Prostate gland (tissue), 2 donors: ENCODE measurements at regions not wholly inside any gene's neighbourhood (a gene's known extent, or its start where the extent isn't known, plus 50 kb on each side); places are given as distances from the start of the nearest gene placed in this dataset.
"Not testable (repeated sequence)": the region's sequence is repeated elsewhere in the genome, so short reads cannot be mapped to it uniquely, and the experiment has no call there.

Experiments used
- DNase-seq: peaks from one replicate; pipeline ENCODE4 v3.0.0-alpha.2; 2019; ENCODE audit warnings: low spot score
- H3K27ac ChIP-seq, 2 donors: fragments of 200-600 bp; sonication (generic); 2 replicates each; pipeline ENCODE4 v1.5.1; 2017 to 2019
- H3K27me3 ChIP-seq: fragments of 200-600 bp; sonication (generic); replicated peaks from 2 replicates; pipeline ENCODE4 v1.5.1; 2019; ENCODE audit not compliant: insufficient read depth
- H3K36me3 ChIP-seq, 2 donors: fragments of 200-600 bp; sonication (generic); 1 replicate in 1 of 2; 2 replicates in 1 of 2; pipeline versions ENCODE4 v1.5.1 to v1.8.1; 2017 to 2019
- H3K4me1 ChIP-seq: fragments of 200-600 bp; sonication (generic); replicated peaks from 2 replicates; pipeline ENCODE4 v1.5.1; 2019
- H3K4me3 ChIP-seq, 2 donors: fragments of 200-600 bp; sonication (generic); 2 replicates each; pipeline ENCODE4 v1.5.1; 2017 to 2019
- H3K9me3 ChIP-seq: fragments of 200-600 bp; sonication (generic); 2 replicates; pipeline ENCODE4 v1.5.1; 2017
- POLR2A ChIP-seq: fragments of 450-650 bp; IDR thresholded peaks from one replicate; pipeline ENCODE4 v1.6.1; 2016; ENCODE audit warnings: antibody characterized with exemption, mild to moderate bottlenecking
- POLR2AphosphoS5 ChIP-seq: sonication (generic); formaldehyde crosslinking; IDR thresholded peaks from one replicate; pipeline ENCODE4 v1.6.1; 2017; ENCODE audit warnings: antibody characterized with exemption
- WGBS: methylation state at CpG from one replicate; pipeline ENCODE4 v1.1.5; 2018; 5-methylcytosine and 5-hydroxymethylcytosine counted together
- intact Hi-C: fragments of 100-400 bp; cut with DNase I; formaldehyde crosslinking; loops from one replicate; pipeline ENCODE4 v1.14.2; 2022
- TF ChIP-seq, protein P1 (sequence below), 4 experiments: fragments of 200-600 bp in 2 of 4; fragments of 450-650 bp in 2 of 4; sonication (generic) in 2 of 4; IDR thresholded peaks; 1 replicate in 3 of 4; 2 replicates in 1 of 4; pipeline ENCODE4 v1.5.1; 2016 to 2019; ENCODE audit warnings: antibody characterized with exemption in 4 of 4, mild to moderate bottlenecking in 2 of 4, moderate library complexity in 2 of 4

DNA sequence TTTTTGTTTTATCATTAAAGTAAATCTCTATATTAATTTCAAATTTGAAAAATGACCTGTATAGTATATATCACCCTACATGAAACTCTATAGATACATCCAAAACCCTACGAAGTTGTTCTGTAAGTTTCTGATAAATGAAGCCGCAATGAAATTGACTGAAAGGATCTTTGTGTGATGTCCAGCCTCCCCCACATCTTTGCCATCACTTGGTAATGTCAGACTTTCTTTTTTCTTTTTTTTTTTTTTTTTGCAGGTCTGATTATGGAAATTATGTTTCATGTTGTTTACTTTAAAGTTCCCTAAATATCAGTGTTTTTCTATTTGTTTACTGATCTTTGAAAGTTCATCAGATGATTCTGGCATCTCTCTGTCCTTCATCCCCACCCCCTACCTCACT lies 155.6 kb upstream of the CDH4 start:
- Histone ChIP-seq H3K27me3 (no peaks in the 10 kb centered on the region), H3K9me3 (no peaks in the 10 kb centered on the region), H3K27ac (no peak overlapping the region), H3K4me1 (no peaks in the 10 kb centered on the region), H3K36me3 (no peaks in the 10 kb centered on the region), H3K4me3 (no peak overlapping the region)
- WGBS, result 96% methylated on average over 2 of the region's 2 CpGs
- TF ChIP-seq, protein P1, sequence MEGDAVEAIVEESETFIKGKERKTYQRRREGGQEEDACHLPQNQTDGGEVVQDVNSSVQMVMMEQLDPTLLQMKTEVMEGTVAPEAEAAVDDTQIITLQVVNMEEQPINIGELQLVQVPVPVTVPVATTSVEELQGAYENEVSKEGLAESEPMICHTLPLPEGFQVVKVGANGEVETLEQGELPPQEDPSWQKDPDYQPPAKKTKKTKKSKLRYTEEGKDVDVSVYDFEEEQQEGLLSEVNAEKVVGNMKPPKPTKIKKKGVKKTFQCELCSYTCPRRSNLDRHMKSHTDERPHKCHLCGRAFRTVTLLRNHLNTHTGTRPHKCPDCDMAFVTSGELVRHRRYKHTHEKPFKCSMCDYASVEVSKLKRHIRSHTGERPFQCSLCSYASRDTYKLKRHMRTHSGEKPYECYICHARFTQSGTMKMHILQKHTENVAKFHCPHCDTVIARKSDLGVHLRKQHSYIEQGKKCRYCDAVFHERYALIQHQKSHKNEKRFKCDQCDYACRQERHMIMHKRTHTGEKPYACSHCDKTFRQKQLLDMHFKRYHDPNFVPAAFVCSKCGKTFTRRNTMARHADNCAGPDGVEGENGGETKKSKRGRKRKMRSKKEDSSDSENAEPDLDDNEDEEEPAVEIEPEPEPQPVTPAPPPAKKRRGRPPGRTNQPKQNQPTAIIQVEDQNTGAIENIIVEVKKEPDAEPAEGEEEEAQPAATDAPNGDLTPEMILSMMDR (IDR thresholded peaks at IDR 0.05), result no peak
- TF ChIP-seq POLR2AphosphoS5, result no peak
- TF ChIP-seq POLR2A, result no peak
- intact Hi-C loops, result no loop called here
- no peak for DNase-seq

DNA sequence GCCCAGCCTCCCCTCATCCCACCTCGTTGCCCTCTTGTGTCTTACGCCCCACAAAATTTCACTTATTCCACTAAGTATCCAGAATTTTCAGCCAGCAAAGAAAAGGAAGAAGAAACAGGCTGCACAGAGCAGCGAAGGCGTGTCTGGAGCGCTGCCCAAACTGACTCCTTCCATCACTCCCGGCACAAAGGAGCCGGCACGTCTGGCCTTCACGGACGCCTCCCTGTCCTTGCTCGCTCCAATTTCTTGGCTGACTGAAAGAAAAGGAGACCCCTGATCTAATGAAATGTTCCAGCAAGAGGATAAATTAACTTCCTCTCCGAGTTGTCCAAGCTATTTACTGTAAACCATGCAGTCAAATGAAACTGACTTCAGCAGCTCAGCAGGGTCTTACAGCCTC lies 152.3 kb upstream of the CDH4 start:
- Histone ChIP-seq H3K27me3 (no peaks in the 10 kb centered on the region), H3K9me3 (no peaks in the 10 kb centered on the region), H3K4me1 (no peaks in the 10 kb centered on the region), H3K36me3 (no peaks in the 10 kb centered on the region), H3K27ac (no peak overlapping the region), H3K4me3 (no peak overlapping the region)
- WGBS, result 8% methylated on average over 12 of the region's 12 CpGs
- no peak for TF ChIP-seq POLR2A
- TF ChIP-seq, protein P1 (IDR thresholded peaks at IDR 0.05), result no peak
- TF ChIP-seq POLR2AphosphoS5, result no peak
- intact Hi-C loops, result no loop called here
- no peak for DNase-seq

DNA sequence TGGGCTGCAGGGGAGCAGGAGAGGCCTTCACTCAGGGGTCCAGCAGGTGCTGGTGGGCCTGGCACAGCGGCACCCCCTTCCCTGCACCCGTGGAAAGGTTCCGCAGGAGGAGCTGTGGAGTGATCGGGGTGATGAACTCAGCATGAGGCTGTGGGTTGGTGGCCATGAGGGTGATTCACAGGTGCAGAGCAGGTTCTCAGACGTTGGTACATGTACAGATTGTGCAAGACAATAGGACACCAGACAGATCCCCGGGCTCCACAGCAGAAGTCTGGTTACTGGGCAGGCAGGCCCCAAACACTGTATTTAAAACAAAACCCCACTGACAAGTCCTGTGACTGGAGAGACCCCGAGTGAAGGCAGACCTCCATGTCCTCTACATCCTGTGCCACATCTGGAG lies 151.6 kb upstream of the CDH4 start:
- DNase-seq, result no peak
- 80% methylated on average over 7 of the region's 7 CpGs for WGBS
- Histone ChIP-seq H3K36me3 (no peaks in the 10 kb centered on the region), H3K27ac (no peak overlapping the region), H3K27me3 (no peaks in the 10 kb centered on the region), H3K4me3 (no peak overlapping the region), H3K4me1 (no peaks in the 10 kb centered on the region), H3K9me3 (no peaks in the 10 kb centered on the region)
- intact Hi-C loops, result no loop called here
- TF ChIP-seq POLR2AphosphoS5 (no peak), POLR2A (no peak)
- TF ChIP-seq, protein P1 (IDR thresholded peaks at IDR 0.05), result no peak

DNA sequence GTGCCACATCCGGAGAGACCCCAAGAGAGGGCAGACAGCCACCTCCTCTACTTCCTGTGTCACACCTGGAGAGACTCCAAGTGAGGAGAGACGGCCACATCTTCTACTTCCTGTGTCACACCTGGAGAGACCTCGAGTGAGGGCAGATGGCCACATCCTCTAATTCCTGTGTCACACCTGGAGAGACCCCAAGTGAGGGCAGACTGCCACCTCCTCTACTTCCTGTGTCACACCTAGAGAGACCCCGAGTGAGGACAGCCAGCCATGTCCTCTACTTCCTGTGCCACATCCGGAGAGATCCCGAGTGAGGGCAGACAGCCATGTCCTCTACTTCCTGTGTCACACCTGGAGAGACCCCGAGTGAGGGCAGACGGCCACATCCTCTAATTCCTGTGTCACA lies 150.7 kb upstream of the CDH4 start:
- H3K36me3 ChIP-seq, intact Hi-C loops, H3K9me3 ChIP-seq, DNase-seq, H3K4me3 ChIP-seq, H3K27ac ChIP-seq, H3K27me3 ChIP-seq, H3K4me1 ChIP-seq: not testable (repeated sequence)
- WGBS, result 74% methylated on average over 8 of the region's 8 CpGs

DNA sequence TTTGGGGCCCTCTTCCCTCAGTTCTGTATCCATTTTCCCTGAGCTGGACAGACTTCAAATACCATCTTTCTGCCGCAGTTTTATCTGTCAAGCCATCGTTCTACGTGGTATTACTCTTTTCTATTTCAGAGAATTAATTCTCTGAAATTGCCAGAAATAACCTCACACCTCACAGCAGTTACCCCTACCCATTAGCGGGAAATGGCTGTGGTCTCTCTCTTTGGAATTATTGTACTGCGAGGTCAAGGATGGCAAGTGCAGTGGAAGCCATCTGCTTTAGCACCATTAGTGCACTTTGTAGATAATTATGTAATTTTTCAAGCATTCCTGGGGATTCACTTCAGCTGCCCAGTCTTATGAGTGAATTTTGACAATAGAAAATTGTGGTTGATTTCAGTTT lies 147.8 kb upstream of the CDH4 start:
- intact Hi-C loops, result no loop called here
- Histone ChIP-seq H3K27me3 (no peaks in the 10 kb centered on the region), H3K4me1 (no peaks in the 10 kb centered on the region), H3K4me3 (no peak overlapping the region), H3K9me3 (no peaks in the 10 kb centered on the region), H3K36me3 (no peaks in the 10 kb centered on the region), H3K27ac (no peak overlapping the region)
- WGBS, result 84% methylated on average over 5 of the region's 5 CpGs
- no peak for DNase-seq
- TF ChIP-seq POLR2AphosphoS5 (no peak), POLR2A (no peak)
- TF ChIP-seq, protein P1 (IDR thresholded peaks at IDR 0.05), result no peak
